SU-DHL-6 (cell line): ENCODE measurements at regions not wholly inside any gene's neighbourhood (a gene's known extent, or its start where the extent isn't known, plus 50 kb on each side); places are given as distances from the start of the nearest gene placed in this dataset.

Experiments used
- H2AFZ ChIP-seq: fragments of 200-600 bp; sonication (generic); 2 replicates; pipeline ENCODE4 v1.6.1; 2014; ENCODE audit warnings: low read depth, mild to moderate bottlenecking, moderate library complexity, mixed read lengths, antibody characterized with exemption, low read length; ENCODE audit not compliant: severe bottlenecking
- H3F3A ChIP-seq: fragments of 200-600 bp; shearing (Covaris generic); 2 replicates; pipeline ENCODE4 v1.6.0; 2016; ENCODE audit warnings: antibody characterized with exemption, mild to moderate bottlenecking; ENCODE audit not compliant: insufficient read depth
- H3K27ac ChIP-seq: fragments of 200-600 bp; sonication (generic); 2 replicates; pipeline ENCODE4 v1.5.1; 2016; ENCODE audit warnings: low read depth, mild to moderate bottlenecking, low read length, moderate library complexity, mixed read lengths
- H3K27me3 ChIP-seq: fragments of 200-600 bp; sonication (generic), shearing (Covaris generic); 2 replicates; pipeline ENCODE4 v1.6.0; 2014; ENCODE audit warnings: mild to moderate bottlenecking, low read length
- H3K36me3 ChIP-seq: fragments of 200-600 bp; sonication (generic); 2 replicates; pipeline ENCODE4 v1.6.1; 2014; ENCODE audit warnings: mild to moderate bottlenecking, low read length, mixed read lengths
- H3K4me2 ChIP-seq: fragments of 300-600, 200-600 bp; shearing (Covaris generic), sonication (generic); 2 replicates; pipeline ENCODE4 v1.6.0; 2014; ENCODE audit warnings: low read length, low read depth, mild to moderate bottlenecking; ENCODE audit not compliant: poor library complexity, severe bottlenecking
- H3K4me3 ChIP-seq: fragments of 200-600 bp; sonication (generic); 2 replicates; pipeline ENCODE4 v1.5.1; 2014; ENCODE audit warnings: antibody characterized with exemption, low read length, mild to moderate bottlenecking, mixed read lengths; ENCODE audit not compliant: insufficient read depth, poor library complexity, severe bottlenecking
- H3K79me2 ChIP-seq: fragments of 200-600 bp; sonication (generic); 2 replicates; pipeline ENCODE4 v1.6.1; 2014; ENCODE audit warnings: mild to moderate bottlenecking, low read length, moderate library complexity; ENCODE audit not compliant: insufficient read depth
- H3K9ac ChIP-seq: fragments of 200-600 bp; sonication (generic); 2 replicates; pipeline ENCODE4 v1.7.0; 2014; ENCODE audit warnings: mild to moderate bottlenecking, low read length
- H3K9me2 ChIP-seq: fragments of 200-600 bp; sonication (generic); replicated peaks from 2 replicates; pipeline ENCODE4 v1.6.1; 2014; ENCODE audit warnings: low read length; ENCODE audit not compliant: insufficient read depth
- H3K9me3 ChIP-seq: fragments of 200-600 bp; sonication (generic); 2 replicates; pipeline ENCODE4 v1.6.1; 2014; ENCODE audit warnings: low read length, mixed read lengths; ENCODE audit not compliant: insufficient read depth
- H4K20me1 ChIP-seq: fragments of 200-600 bp; sonication (generic); 2 replicates; pipeline ENCODE4 v1.6.1; 2014; ENCODE audit warnings: low read depth, mild to moderate bottlenecking, antibody characterized with exemption, low read length, moderate library complexity, mixed read lengths
- EZH2phosphoT487 ChIP-seq: fragments of 200-600 bp; sonication (generic), shearing (Covaris generic); conservative IDR thresholded peaks from 2 replicates; pipeline ENCODE4 v1.6.1; 2018; ENCODE audit warnings: mild to moderate bottlenecking, antibody characterized with exemption, low read length, moderate library complexity, mixed read lengths
- TF ChIP-seq, protein P1 (sequence below): fragments of 200-600 bp; sonication (generic); IDR thresholded peaks from one replicate; pipeline ENCODE4 v1.5.1; 2017; ENCODE audit warnings: antibody characterized with exemption, mild to moderate bottlenecking, low read length, moderate library complexity; ENCODE audit not compliant: insufficient read depth, poor library complexity, severe bottlenecking

DNA sequence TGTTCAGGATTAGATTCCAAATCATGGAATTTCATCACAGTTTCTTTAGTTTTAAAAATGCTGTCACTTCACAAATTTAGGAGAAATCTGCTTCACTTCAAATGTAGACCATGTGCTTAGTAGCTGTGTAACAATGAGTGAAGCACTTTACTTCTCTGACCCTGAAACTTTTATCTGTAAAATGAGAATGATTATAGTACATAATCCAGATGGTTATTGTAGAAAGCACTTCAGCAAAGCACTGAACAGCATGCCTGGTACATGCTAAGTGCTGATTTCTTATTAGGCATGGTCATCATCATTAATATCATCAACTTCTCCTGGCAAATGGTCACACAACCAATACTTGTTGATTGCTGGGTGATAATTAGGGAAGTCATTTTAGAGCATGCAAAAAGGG, 705.0 kb downstream of the EPHA7 start:
- H3K4me2 ChIP-seq = no peak overlapping the region
- H3K9me3 ChIP-seq = no peaks in the 10 kb centered on the region
- H3K9ac ChIP-seq = no peak overlapping the region
- H3K9me2 ChIP-seq = no peaks in the 10 kb centered on the region
- TF ChIP-seq EZH2phosphoT487 = no peak
- TF ChIP-seq, protein P1, sequence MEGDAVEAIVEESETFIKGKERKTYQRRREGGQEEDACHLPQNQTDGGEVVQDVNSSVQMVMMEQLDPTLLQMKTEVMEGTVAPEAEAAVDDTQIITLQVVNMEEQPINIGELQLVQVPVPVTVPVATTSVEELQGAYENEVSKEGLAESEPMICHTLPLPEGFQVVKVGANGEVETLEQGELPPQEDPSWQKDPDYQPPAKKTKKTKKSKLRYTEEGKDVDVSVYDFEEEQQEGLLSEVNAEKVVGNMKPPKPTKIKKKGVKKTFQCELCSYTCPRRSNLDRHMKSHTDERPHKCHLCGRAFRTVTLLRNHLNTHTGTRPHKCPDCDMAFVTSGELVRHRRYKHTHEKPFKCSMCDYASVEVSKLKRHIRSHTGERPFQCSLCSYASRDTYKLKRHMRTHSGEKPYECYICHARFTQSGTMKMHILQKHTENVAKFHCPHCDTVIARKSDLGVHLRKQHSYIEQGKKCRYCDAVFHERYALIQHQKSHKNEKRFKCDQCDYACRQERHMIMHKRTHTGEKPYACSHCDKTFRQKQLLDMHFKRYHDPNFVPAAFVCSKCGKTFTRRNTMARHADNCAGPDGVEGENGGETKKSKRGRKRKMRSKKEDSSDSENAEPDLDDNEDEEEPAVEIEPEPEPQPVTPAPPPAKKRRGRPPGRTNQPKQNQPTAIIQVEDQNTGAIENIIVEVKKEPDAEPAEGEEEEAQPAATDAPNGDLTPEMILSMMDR = no peak
- no peaks in the 10 kb centered on the region for H4K20me1 ChIP-seq
- no peaks in the 10 kb centered on the region for H3K27me3 ChIP-seq
- no peak overlapping the region for H2AFZ ChIP-seq
- H3K27ac ChIP-seq = no peak overlapping the region
- no peaks in the 10 kb centered on the region for H3F3A ChIP-seq
- H3K79me2 ChIP-seq = no peaks in the 10 kb centered on the region
- H3K36me3 ChIP-seq = no peaks in the 10 kb centered on the region
- no peak overlapping the region for H3K4me3 ChIP-seq

- TF ChIP-seq EZH2phosphoT487 = no peak
- TF ChIP-seq, protein P1 = no peak
- H3K4me2 ChIP-seq = no peak overlapping the region
- no peaks in the 10 kb centered on the region for H3K9me2 ChIP-seq
- no peak overlapping the region for H3K9ac ChIP-seq
- H2AFZ ChIP-seq = no peak overlapping the region
- H3K27ac ChIP-seq = no peak overlapping the region
- no peak overlapping the region for H3K4me3 ChIP-seq
- no peaks in the 10 kb centered on the region for H3K27me3 ChIP-seq
- H4K20me1 ChIP-seq = no peaks in the 10 kb centered on the region
- no peaks in the 10 kb centered on the region for H3K79me2 ChIP-seq
- no peaks in the 10 kb centered on the region for H3K36me3 ChIP-seq
- no peaks in the 10 kb centered on the region for H3K9me3 ChIP-seq
- no peaks in the 10 kb centered on the region for H3F3A ChIP-seq
Observed at GRCh38 chr6:92710048-92710447, 709.3 kb downstream of the EPHA7 start.

DNA sequence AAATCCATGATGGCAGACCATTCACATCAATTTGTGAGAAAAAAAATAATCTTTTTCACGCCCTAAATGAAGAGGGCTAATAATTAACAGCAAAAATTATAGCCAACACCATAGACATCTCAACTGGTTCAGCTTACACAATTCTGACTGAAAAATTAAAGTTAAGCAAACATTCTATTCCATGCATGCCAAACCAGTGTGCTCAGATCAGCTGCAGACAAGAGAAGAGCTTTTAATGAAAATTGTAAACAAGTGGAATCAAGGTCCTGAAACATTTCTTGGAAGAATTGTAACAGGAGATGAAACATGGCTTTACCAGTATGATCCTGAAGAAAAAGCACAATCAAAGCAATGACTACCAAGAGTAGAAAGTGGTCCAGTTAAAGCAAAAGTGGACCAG, 710.4 kb downstream of the EPHA7 start:
- TF ChIP-seq EZH2phosphoT487 = no peak
- TF ChIP-seq, protein P1 = no peak
- no peak overlapping the region for H2AFZ ChIP-seq
- no peaks in the 10 kb centered on the region for H3F3A ChIP-seq
- H3K9me2 ChIP-seq = no peaks in the 10 kb centered on the region
- no peaks in the 10 kb centered on the region for H3K9me3 ChIP-seq
- H3K4me2 ChIP-seq = no peak overlapping the region
- no peaks in the 10 kb centered on the region for H3K27me3 ChIP-seq
- no peaks in the 10 kb centered on the region for H3K36me3 ChIP-seq
- no peak overlapping the region for H3K9ac ChIP-seq
- no peaks in the 10 kb centered on the region for H3K79me2 ChIP-seq
- no peak overlapping the region for H3K4me3 ChIP-seq
- H3K27ac ChIP-seq = no peak overlapping the region
- no peaks in the 10 kb centered on the region for H4K20me1 ChIP-seq
